GM20000 (cell line): ENCODE measurements at regions not wholly inside any gene's neighbourhood (a gene's known extent, or its start where the extent isn't known, plus 50 kb on each side); places are given as distances from the start of the nearest gene placed in this dataset.

Source experiments
- DNase-seq: peaks from one replicate; pipeline ENCODE4 v3.0.0; 2012; ENCODE audit warnings: low spot score
- CTCF ChIP-seq: IDR thresholded peaks from 2 replicates; pipeline ENCODE4 v1.5.1; 2012; ENCODE audit warnings: mild to moderate bottlenecking, control low read depth; ENCODE audit errors: extremely low read depth, missing control alignments

DNA sequence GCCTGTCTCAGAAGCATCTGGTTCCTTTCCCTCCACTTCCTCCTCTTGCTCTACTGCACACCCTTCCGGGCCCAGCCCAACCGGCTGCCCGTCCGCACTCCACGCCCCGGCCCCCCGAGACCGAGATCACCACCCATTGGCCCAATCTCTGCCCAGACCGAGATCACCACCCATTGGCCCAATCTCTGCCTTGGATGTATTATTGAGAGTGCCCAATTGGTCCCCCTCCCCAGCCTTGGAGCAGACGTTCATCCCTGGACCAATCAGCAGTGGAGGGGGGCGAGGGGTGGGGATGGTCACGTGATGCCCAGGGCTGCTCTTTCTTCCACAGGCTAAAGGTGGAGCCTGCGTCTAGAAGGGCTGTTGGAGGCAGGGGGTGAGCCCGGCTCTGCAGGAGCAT, 75.6 kb upstream of the TMEM132C start:
- no peak for DNase-seq
- no peak for TF ChIP-seq CTCF

GRCh38 chr12:128204711-128205110, 62.3 kb upstream of the TMEM132C start:
- no peak for DNase-seq
- TF ChIP-seq CTCF, result no peak

DNA sequence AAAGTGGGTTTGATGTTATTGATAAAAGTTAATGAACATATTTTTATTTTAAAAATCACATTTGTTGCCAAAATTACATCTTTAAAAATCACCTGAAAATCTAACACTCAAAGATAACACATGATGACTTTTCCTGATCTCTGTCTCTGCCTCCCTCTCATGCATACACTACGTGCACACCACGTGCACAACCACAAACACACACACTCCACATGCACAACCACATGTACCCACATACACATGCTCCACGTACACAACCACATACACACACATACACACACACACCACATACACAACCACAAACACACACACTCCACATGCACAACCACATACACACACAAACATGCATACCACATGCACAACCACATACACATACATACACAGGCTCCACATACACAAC, 61.8 kb upstream of the TMEM132C start:
- DNase-seq, result no peak
- no peak for TF ChIP-seq CTCF

DNA sequence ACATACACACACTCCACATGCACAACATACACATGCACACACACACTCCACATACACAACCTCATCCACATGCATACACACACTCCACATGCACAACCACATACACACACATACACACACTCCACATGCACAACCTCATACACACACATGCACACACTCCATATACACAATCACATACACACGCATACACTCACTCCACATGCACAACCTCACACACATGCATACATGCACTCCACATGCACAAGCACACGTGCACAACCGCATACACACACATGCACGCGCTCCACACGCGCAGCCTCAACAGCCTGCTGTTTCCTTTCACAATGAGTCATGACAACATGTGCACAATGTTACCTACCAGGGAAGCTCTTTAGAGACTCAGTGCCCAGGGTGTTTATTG, 61.2 kb upstream of the TMEM132C start:
- no peak for TF ChIP-seq CTCF
- DNase-seq, result no peak
